SK-N-SH (cell line): ENCODE measurements at regions not wholly inside any gene's neighbourhood (a gene's known extent, or its start where the extent isn't known, plus 50 kb on each side); places are given as distances from the start of the nearest gene placed in this dataset.

ENCODE experiments used
- CTCF ChIA-PET: fragments of 300-600, 350-600 bp; formaldehyde crosslinking; extraction: SDS; loops from one replicate; lab custom pipeline; 2021; lab: Yijun Ruan, JAX
- POLR2A ChIA-PET: fragments of 350-600 bp; sonication (Branson Sonifier 250); formaldehyde crosslinking; extraction: SDS; loops from one replicate; lab custom pipeline; 2020; ENCODE audit warnings: antibody characterized with exemption, inconsistent platforms; lab: Yijun Ruan, JAX
- DNase-seq: peaks from one replicate; pipeline ENCODE4 v3.0.0; 2012
- H2AFZ ChIP-seq: fragments of 200-600 bp; sonication (generic); 2 replicates; pipeline ENCODE4 v1.8.1; 2016; ENCODE audit warnings: antibody characterized with exemption, mild to moderate bottlenecking, low read depth
- H3F3A ChIP-seq: fragments of 200-600 bp; sonication (generic); replicated peaks from 2 replicates; pipeline ENCODE3; 2016; ENCODE audit warnings: antibody characterized with exemption, mild to moderate bottlenecking; ENCODE audit not compliant: insufficient read depth
- H3K27ac ChIP-seq, 2 experiments: fragments of 200-500 bp in 1 of 2; fragments of 200-600 bp in 1 of 2; sonication (Bioruptor generic) in 1 of 2; sonication (generic), shearing (Covaris generic) in 1 of 2; 2 replicates each; pipeline versions ENCODE4 v1.5.1 to v1.6.1; 2014 to 2016; ENCODE audit warnings: low read depth in 2 of 2, inconsistent platforms in 1 of 2, low read length in 1 of 2, mild to moderate bottlenecking in 1 of 2, mixed read lengths in 1 of 2
- H3K27me3 ChIP-seq: fragments of 200-600 bp; sonication (generic), shearing (Covaris generic); 2 replicates; pipeline ENCODE4 v1.6.1; 2016; ENCODE audit warnings: mixed run types; ENCODE audit not compliant: insufficient read depth
- H3K36me3 ChIP-seq, 2 experiments: fragments of 200-500 bp in 1 of 2; fragments of 200-600 bp in 1 of 2; sonication (Bioruptor generic) in 1 of 2; sonication (generic) in 1 of 2; replicated peaks in 1 of 2; 2 replicates each; pipeline versions ENCODE3 to v1.5.1; 2014 to 2016; ENCODE audit warnings: low read length in 1 of 2, mild to moderate bottlenecking in 1 of 2; ENCODE audit not compliant: insufficient read depth in 2 of 2, control insufficient read depth in 1 of 2
- H3K4me1 ChIP-seq, 2 experiments: fragments of 200-500 bp in 1 of 2; fragments of 200-600 bp in 1 of 2; sonication (Bioruptor generic) in 1 of 2; sonication (generic), shearing (Covaris generic) in 1 of 2; 2 replicates each; pipeline versions ENCODE4 v1.5.1 to v1.6.1; 2014 to 2016; ENCODE audit warnings: low read depth in 1 of 2, low read length in 1 of 2, mixed run types in 1 of 2; ENCODE audit not compliant: insufficient read depth in 2 of 2, control insufficient read depth in 1 of 2
- H3K4me2 ChIP-seq: fragments of 200-600 bp; sonication (generic), shearing (Covaris generic); 2 replicates; pipeline ENCODE4 v1.6.1; 2017; ENCODE audit warnings: mixed run types
- H3K4me3 ChIP-seq, 2 experiments: fragments of 200-500 bp in 1 of 2; fragments of 200-600 bp in 1 of 2; sonication (Bioruptor generic) in 1 of 2; sonication (generic), shearing (Covaris generic) in 1 of 2; 2 replicates each; pipeline versions ENCODE4 v1.5.1 to v1.8.1; 2014 to 2016; ENCODE audit warnings: low read depth in 2 of 2, inconsistent platforms in 1 of 2, low read length in 1 of 2, mild to moderate bottlenecking in 1 of 2, mixed read lengths in 1 of 2, moderate library complexity in 1 of 2
- H3K79me2 ChIP-seq: fragments of 200-600 bp; sonication (generic); 2 replicates; pipeline ENCODE4 v1.8.1; 2017; ENCODE audit warnings: mild to moderate bottlenecking; ENCODE audit not compliant: insufficient read depth
- H3K9ac ChIP-seq: fragments of 200-600 bp; sonication (generic); 2 replicates; pipeline ENCODE4 v1.6.1; 2017; ENCODE audit warnings: mixed run types
- H3K9me2 ChIP-seq: fragments of 200-600 bp; sonication (generic); 2 replicates; pipeline ENCODE4 v1.6.1; 2017; ENCODE audit warnings: mixed run types
- H3K9me3 ChIP-seq: fragments of 200-600 bp; sonication (generic); 2 replicates; pipeline ENCODE4 v1.6.1; 2017; ENCODE audit warnings: mixed run types, mild to moderate bottlenecking, moderate library complexity
- H4K20me1 ChIP-seq: fragments of 200-600 bp; sonication (generic); 2 replicates; pipeline ENCODE4 v1.6.1; 2017; ENCODE audit warnings: mild to moderate bottlenecking, mixed run types; ENCODE audit not compliant: insufficient read depth
- ELF1 ChIP-seq: IDR thresholded peaks from 2 replicates; pipeline ENCODE4 v1.4.0; 2012
- FOSL2 ChIP-seq: IDR thresholded peaks from 2 replicates; pipeline ENCODE4 v1.4.0; 2012; ENCODE audit warnings: low read depth, mild to moderate bottlenecking, moderate library complexity, borderline replicate concordance
- FOXM1 ChIP-seq: IDR thresholded peaks from 2 replicates; pipeline ENCODE4 v1.4.0; 2012; ENCODE audit warnings: low read depth, mild to moderate bottlenecking
- GATA2 ChIP-seq: sonication (generic); formaldehyde crosslinking; IDR thresholded peaks from 2 replicates; pipeline ENCODE4 v1.5.0; 2020; ENCODE audit warnings: mild to moderate bottlenecking, missing genetic modification reagents
- JUND ChIP-seq: IDR thresholded peaks from 2 replicates; pipeline ENCODE4 v1.4.0; 2012
- MEF2A ChIP-seq: IDR thresholded peaks from 2 replicates; pipeline ENCODE4 v1.4.0; 2012; ENCODE audit warnings: low read depth, borderline replicate concordance
- NFIC ChIP-seq: IDR thresholded peaks from 2 replicates; pipeline ENCODE4 v1.4.0; 2012; ENCODE audit warnings: borderline replicate concordance
- NRF1 ChIP-seq: IDR thresholded peaks from 2 replicates; pipeline ENCODE4 v1.6.1; 2012; ENCODE audit warnings: low read depth, mild to moderate bottlenecking, low read length
- POLR2AphosphoS5 ChIP-seq: IDR thresholded peaks from 2 replicates; pipeline ENCODE4 v1.6.1; 2012; ENCODE audit warnings: low read depth, low read length
- RFX5 ChIP-seq: IDR thresholded peaks from 2 replicates; pipeline ENCODE4 v1.6.1; 2012; ENCODE audit warnings: mild to moderate bottlenecking, improper control_type of control experiment, low read length
- RXRA ChIP-seq: IDR thresholded peaks from 2 replicates; pipeline ENCODE4 v1.4.0; 2012; ENCODE audit warnings: low read depth, mild to moderate bottlenecking, borderline replicate concordance
- SMC3 ChIP-seq: IDR thresholded peaks from 2 replicates; pipeline ENCODE4 v1.6.1; 2012; ENCODE audit warnings: low read depth, low read length, improper control_type of control experiment
- TAF1 ChIP-seq: IDR thresholded peaks from 2 replicates; pipeline ENCODE4 v1.6.1; 2012; ENCODE audit warnings: low read depth, mild to moderate bottlenecking, low read length, moderate library complexity, borderline replicate concordance
- TEAD4 ChIP-seq: IDR thresholded peaks from 2 replicates; pipeline ENCODE4 v1.4.0; 2012; ENCODE audit warnings: mild to moderate bottlenecking, borderline replicate concordance; ENCODE audit not compliant: insufficient read depth
- YY1 ChIP-seq: IDR thresholded peaks from 2 replicates; pipeline ENCODE4 v1.4.0; 2012; ENCODE audit warnings: low read depth, mild to moderate bottlenecking
- WGBS: methylation state at CpG from one replicate; pipeline ENCODE4 v1.1.6; 2017; ENCODE audit warnings: low lambda C conversion rate; 5-methylcytosine and 5-hydroxymethylcytosine counted together
- TF ChIP-seq, protein P1 (sequence below): IDR thresholded peaks from 2 replicates; pipeline ENCODE4; 2012
- TF ChIP-seq, protein P2 (sequence below): fragments of 150-350 bp; IDR thresholded peaks from 2 replicates; pipeline ENCODE4 v1.6.1; 2016; ENCODE audit warnings: mild to moderate bottlenecking, low read depth, low read length
- TF ChIP-seq, protein P3 (sequence below): fragments of 150-350 bp; IDR thresholded peaks from 2 replicates; pipeline ENCODE4 v1.6.1; 2017; ENCODE audit warnings: antibody characterized with exemption, low read length, low read depth, borderline replicate concordance
- TF ChIP-seq, protein P4 (sequence below): IDR thresholded peaks from 2 replicates; pipeline ENCODE4 v1.4.0; 2012; ENCODE audit warnings: low read depth, borderline replicate concordance
- TF ChIP-seq, protein P5 (sequence below): IDR thresholded peaks from 2 replicates; pipeline ENCODE4 v1.4.0; 2012; ENCODE audit warnings: low read depth, borderline replicate concordance
- TF ChIP-seq, protein P6 (sequence below): IDR thresholded peaks from 2 replicates; pipeline ENCODE4 v1.4.0; 2012; ENCODE audit warnings: low read depth

DNA sequence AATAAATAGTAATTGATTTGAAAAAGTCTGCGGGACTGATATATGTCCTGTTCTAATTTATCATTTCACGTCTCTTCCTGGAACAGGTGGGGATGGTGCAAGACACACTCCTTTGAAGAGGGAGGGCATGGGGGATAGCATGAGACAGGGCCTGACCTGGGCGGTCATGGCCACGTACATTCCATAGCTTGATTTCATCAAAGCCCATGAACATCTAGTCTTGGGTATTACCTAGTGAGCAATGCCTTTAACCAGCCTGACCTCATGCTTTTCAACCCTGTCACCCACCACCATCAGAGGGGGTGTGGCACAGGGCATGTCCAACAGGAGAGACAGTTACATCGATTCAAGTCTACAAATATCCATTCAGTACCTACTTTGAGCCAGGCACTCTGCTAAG, 52.3 kb upstream of the HOPX start:
- Histone ChIP-seq H3K27ac (no peak overlapping the region), H3F3A (no peaks in the 10 kb centered on the region), H3K36me3 (no peaks in the 10 kb centered on the region), H3K9ac (no peak overlapping the region), H3K9me3 (no peaks in the 10 kb centered on the region), H3K4me2 (no peak overlapping the region), H3K4me1 (no peaks in the 10 kb centered on the region), H4K20me1 (no peaks in the 10 kb centered on the region), H3K27me3 (no peaks in the 10 kb centered on the region; the same call in 1 of the 2 replicates), H2AFZ (no peak overlapping the region), H3K4me3 (no peak overlapping the region), H3K79me2 (no peaks in the 10 kb centered on the region), H3K9me2 (no peaks in the 10 kb centered on the region)
- CTCF ChIA-PET, result no interaction called here
- WGBS, result 64% methylated on average over 5 of the region's 5 CpGs
- POLR2A ChIA-PET, result no interaction called here
- DNase-seq, result no peak
- no peak for TF ChIP-seq FOXM1
- TF ChIP-seq, protein P1, sequence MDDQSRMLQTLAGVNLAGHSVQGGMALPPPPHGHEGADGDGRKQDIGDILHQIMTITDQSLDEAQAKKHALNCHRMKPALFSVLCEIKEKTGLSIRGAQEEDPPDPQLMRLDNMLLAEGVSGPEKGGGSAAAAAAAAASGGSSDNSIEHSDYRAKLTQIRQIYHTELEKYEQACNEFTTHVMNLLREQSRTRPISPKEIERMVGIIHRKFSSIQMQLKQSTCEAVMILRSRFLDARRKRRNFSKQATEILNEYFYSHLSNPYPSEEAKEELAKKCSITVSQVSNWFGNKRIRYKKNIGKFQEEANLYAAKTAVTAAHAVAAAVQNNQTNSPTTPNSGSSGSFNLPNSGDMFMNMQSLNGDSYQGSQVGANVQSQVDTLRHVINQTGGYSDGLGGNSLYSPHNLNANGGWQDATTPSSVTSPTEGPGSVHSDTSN, result no peak
- no peak for TF ChIP-seq TAF1
- no peak for TF ChIP-seq NRF1
- no peak for TF ChIP-seq MEF2A
- TF ChIP-seq, protein P2, sequence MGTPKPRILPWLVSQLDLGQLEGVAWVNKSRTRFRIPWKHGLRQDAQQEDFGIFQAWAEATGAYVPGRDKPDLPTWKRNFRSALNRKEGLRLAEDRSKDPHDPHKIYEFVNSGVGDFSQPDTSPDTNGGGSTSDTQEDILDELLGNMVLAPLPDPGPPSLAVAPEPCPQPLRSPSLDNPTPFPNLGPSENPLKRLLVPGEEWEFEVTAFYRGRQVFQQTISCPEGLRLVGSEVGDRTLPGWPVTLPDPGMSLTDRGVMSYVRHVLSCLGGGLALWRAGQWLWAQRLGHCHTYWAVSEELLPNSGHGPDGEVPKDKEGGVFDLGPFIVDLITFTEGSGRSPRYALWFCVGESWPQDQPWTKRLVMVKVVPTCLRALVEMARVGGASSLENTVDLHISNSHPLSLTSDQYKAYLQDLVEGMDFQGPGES, result no peak
- TF ChIP-seq TEAD4, result no peak
- TF ChIP-seq YY1, result no peak
- no peak for TF ChIP-seq JUND
- TF ChIP-seq, protein P3, sequence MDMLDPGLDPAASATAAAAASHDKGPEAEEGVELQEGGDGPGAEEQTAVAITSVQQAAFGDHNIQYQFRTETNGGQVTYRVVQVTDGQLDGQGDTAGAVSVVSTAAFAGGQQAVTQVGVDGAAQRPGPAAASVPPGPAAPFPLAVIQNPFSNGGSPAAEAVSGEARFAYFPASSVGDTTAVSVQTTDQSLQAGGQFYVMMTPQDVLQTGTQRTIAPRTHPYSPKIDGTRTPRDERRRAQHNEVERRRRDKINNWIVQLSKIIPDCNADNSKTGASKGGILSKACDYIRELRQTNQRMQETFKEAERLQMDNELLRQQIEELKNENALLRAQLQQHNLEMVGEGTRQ, result no peak
- TF ChIP-seq SMC3, result no peak
- TF ChIP-seq ELF1, result no peak
- no peak for TF ChIP-seq FOSL2
- no peak for TF ChIP-seq RXRA
- TF ChIP-seq GATA2 (CRISPR knock-in tag), result no peak

DNA sequence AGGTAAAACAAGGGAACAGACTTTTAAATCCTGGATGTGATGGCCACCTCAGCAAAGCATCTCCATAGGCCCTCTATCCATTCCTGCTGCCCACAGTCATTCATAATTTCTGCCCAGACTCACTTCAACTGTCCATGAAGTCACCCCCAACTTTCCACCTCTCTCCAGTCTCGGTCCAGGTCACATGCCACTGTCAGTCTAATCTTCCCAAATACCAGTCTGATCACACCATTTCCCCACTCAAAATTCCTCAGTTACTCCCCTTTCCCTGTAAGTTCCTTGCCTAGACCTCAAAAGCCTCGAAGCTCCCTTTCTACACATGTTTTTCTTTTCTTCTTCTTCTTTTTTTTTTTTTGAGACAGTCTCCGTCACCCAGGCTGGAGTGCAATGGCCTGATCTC, 51.2 kb upstream of the HOPX start:
- H3K27ac ChIP-seq, result no peak overlapping the region
- DNase-seq, result no peak
- no peaks in the 10 kb centered on the region for H4K20me1 ChIP-seq
- H3K36me3 ChIP-seq, result no peaks in the 10 kb centered on the region
- H3K4me2 ChIP-seq, result no peak overlapping the region
- 61% methylated on average over 3 of the region's 3 CpGs for WGBS
- H2AFZ ChIP-seq, result no peak overlapping the region
- no peaks in the 10 kb centered on the region for H3K79me2 ChIP-seq
- CTCF ChIA-PET, result interaction anchor here (1.1 kb wide), 1 partner anchor 68 kb away, joined by 3 read pairs; no protein-coding TSS in a partner anchor
- no peaks in the 10 kb centered on the region for H3F3A ChIP-seq
- POLR2A ChIA-PET, result no interaction called here
- no peak overlapping the region for H3K4me3 ChIP-seq
- no peaks in the 10 kb centered on the region for H3K4me1 ChIP-seq
- H3K9ac ChIP-seq, result no peak overlapping the region
- H3K9me3 ChIP-seq, result no peaks in the 10 kb centered on the region
- no peaks in the 10 kb centered on the region for H3K27me3 ChIP-seq
- H3K9me2 ChIP-seq, result no peaks in the 10 kb centered on the region
- TF ChIP-seq, protein P4, sequence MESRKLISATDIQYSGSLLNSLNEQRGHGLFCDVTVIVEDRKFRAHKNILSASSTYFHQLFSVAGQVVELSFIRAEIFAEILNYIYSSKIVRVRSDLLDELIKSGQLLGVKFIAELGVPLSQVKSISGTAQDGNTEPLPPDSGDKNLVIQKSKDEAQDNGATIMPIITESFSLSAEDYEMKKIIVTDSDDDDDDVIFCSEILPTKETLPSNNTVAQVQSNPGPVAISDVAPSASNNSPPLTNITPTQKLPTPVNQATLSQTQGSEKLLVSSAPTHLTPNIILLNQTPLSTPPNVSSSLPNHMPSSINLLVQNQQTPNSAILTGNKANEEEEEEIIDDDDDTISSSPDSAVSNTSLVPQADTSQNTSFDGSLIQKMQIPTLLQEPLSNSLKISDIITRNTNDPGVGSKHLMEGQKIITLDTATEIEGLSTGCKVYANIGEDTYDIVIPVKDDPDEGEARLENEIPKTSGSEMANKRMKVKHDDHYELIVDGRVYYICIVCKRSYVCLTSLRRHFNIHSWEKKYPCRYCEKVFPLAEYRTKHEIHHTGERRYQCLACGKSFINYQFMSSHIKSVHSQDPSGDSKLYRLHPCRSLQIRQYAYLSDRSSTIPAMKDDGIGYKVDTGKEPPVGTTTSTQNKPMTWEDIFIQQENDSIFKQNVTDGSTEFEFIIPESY, result no peak
- no peak for TF ChIP-seq POLR2AphosphoS5
- TF ChIP-seq, protein P5, sequence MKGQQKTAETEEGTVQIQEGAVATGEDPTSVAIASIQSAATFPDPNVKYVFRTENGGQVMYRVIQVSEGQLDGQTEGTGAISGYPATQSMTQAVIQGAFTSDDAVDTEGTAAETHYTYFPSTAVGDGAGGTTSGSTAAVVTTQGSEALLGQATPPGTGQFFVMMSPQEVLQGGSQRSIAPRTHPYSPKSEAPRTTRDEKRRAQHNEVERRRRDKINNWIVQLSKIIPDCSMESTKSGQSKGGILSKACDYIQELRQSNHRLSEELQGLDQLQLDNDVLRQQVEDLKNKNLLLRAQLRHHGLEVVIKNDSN, result no peak
- TF ChIP-seq RXRA, result no peak
- TF ChIP-seq, protein P3, result no peak
- TF ChIP-seq NFIC, result no peak
- TF ChIP-seq FOSL2, result no peak
- TF ChIP-seq, protein P6, sequence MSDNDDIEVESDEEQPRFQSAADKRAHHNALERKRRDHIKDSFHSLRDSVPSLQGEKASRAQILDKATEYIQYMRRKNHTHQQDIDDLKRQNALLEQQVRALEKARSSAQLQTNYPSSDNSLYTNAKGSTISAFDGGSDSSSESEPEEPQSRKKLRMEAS, result no peak
- TF ChIP-seq RFX5, result no peak
- TF ChIP-seq YY1, result no peak
- no peak for TF ChIP-seq FOXM1
- TF ChIP-seq JUND, result no peak
